HCT116 (cell line): ENCODE measurements at regions not wholly inside any gene's neighbourhood (a gene's known extent, or its start where the extent isn't known, plus 50 kb on each side); places are given as distances from the start of the nearest gene placed in this dataset.

Experiments
- ATF3 ChIP-seq: IDR thresholded peaks from 2 replicates; pipeline ENCODE4 v1.6.1; 2012
- CTCF ChIP-seq, 3 experiments: fragments of 200-600 bp in 1 of 3; sonication (generic) in 1 of 3; IDR thresholded peaks in 2 of 3; conservative IDR thresholded peaks in 1 of 3; 2 replicates each; pipeline ENCODE4 v1.5.1; 2012 to 2017; ENCODE audit warnings: low read depth in 2 of 3, low read length in 2 of 3, antibody characterized with exemption in 1 of 3, borderline replicate concordance in 1 of 3, control low read depth in 1 of 3, mild to moderate bottlenecking in 1 of 3, mixed read lengths in 1 of 3, mixed run types in 1 of 3, moderate library complexity in 1 of 3; ENCODE audit not compliant: insufficient read depth in 1 of 3
- EGR1 ChIP-seq: IDR thresholded peaks from 2 replicates; pipeline ENCODE4 v1.6.1; 2012; ENCODE audit warnings: low read depth
- EZH2 ChIP-seq: fragments of 200-600 bp; sonication (generic); IDR thresholded peaks from 2 replicates; pipeline ENCODE4 v1.6.1; 2017; ENCODE audit warnings: antibody characterized with exemption, mixed run types
- EZH2phosphoT487 ChIP-seq: fragments of 200-600 bp; IDR thresholded peaks from 2 replicates; pipeline ENCODE4 v1.6.1; 2018; ENCODE audit warnings: antibody characterized with exemption, borderline replicate concordance
- MAX ChIP-seq: IDR thresholded peaks from 2 replicates; pipeline ENCODE4 v1.6.1; 2012
- POLR2A ChIP-seq: IDR thresholded peaks from 2 replicates; pipeline ENCODE4 v1.7.0; 2011; ENCODE audit warnings: borderline replicate concordance; ENCODE audit not compliant: insufficient read depth, insufficient read length; ENCODE audit errors: extremely low read depth
- POLR2AphosphoS5 ChIP-seq: IDR thresholded peaks from 2 replicates; pipeline ENCODE4 v1.6.1; 2011; ENCODE audit warnings: mild to moderate bottlenecking, low read depth, low read length, moderate library complexity
- RAD21 ChIP-seq: IDR thresholded peaks from 2 replicates; pipeline ENCODE4 v1.6.1; 2012; ENCODE audit warnings: low read depth, mild to moderate bottlenecking
- REST ChIP-seq: IDR thresholded peaks from 2 replicates; pipeline ENCODE4 v1.6.1; 2012; ENCODE audit warnings: low read depth
- SIN3A ChIP-seq: IDR thresholded peaks from 2 replicates; pipeline ENCODE4 v1.6.1; 2012; ENCODE audit warnings: low read depth
- SP1 ChIP-seq: IDR thresholded peaks from 2 replicates; pipeline ENCODE4 v1.6.1; 2012; ENCODE audit warnings: low read depth
- ZFX ChIP-seq: fragments of 450-650 bp; IDR thresholded peaks from 2 replicates; pipeline ENCODE4 v1.6.1; 2017
- ZNF274 ChIP-seq: fragments of 200-500 bp; sonication (Bioruptor generic); IDR thresholded peaks from 2 replicates; pipeline ENCODE4 v1.6.1; 2014; ENCODE audit warnings: mild to moderate bottlenecking, low read depth, low read length, inconsistent platforms

- TF ChIP-seq RAD21 = no peak
- no peak for TF ChIP-seq ATF3
- TF ChIP-seq CTCF (IDR thresholded peaks at IDR 0.05 in 2 of 3, conservative IDR thresholded peaks at IDR 0.05 in 1 of 3; ENCODE audit: borderline replicate concordance in 1 of 3, insufficient read depth in 1 of 3, low read depth in 2 of 3, low read length in 2 of 3) = no peak
- no peak for TF ChIP-seq SIN3A
- TF ChIP-seq EZH2 = no peak
- TF ChIP-seq MAX = no peak
- no peak for TF ChIP-seq EZH2phosphoT487
- TF ChIP-seq EGR1 = no peak
- no peak for TF ChIP-seq REST
- TF ChIP-seq POLR2A = no peak
- TF ChIP-seq POLR2AphosphoS5 = no peak
- no peak for TF ChIP-seq ZFX
- TF ChIP-seq SP1 = no peak
- TF ChIP-seq ZNF274 = no peak
Observed at GRCh38 chr12:14270392-14270791, 95.1 kb upstream of the ATF7IP start.
